HCT116 (cell line): ENCODE measurements at regions not wholly inside any gene's neighbourhood (a gene's known extent, or its start where the extent isn't known, plus 50 kb on each side); places are given as distances from the start of the nearest gene placed in this dataset.

ENCODE experiments used
- ATAC-seq: fragments of 200-7000 bp; cut with Tn5 transposase; 2 replicates; pipeline ENCODE4 v1.9.1; 2020; ENCODE audit warnings: mild to moderate bottlenecking, moderate library complexity
- BruUV-seq: library from RNA; stranded (reverse); fragments of 400-500 nt; replicated peaks from 2 replicates; lab custom pipeline; 2021; lab: Mats Ljungman, UMichigan
- CTCF ChIA-PET: fragments of 300-600 bp; sonication (Branson Sonifier 250); formaldehyde crosslinking; loops from one replicate; lab custom pipeline; 2021; ENCODE audit warnings: antibody characterized with exemption; lab: Charles Lee
- POLR2A ChIA-PET: fragments of 300-600, 350-600 bp; sonication (Branson Sonifier 250); formaldehyde crosslinking; loops from one replicate; lab custom pipeline; 2021; ENCODE audit warnings: antibody characterized with exemption; lab: Charles Lee
- RAD21 ChIA-PET, 2 experiments: fragments of 300-600 bp; sonication (Branson Sonifier 250); formaldehyde crosslinking; loops; one replicate each; lab custom pipeline; 2023; ENCODE audit warnings: low total read pairs in 2 of 2; ENCODE audit not compliant: uncharacterized antibody in 2 of 2, unreplicated experiment in 2 of 2, low non-redundant PET in 1 of 2; lab: Charles Lee
- DNase-seq: peaks from one replicate; pipeline ENCODE4 v3.0.0-alpha.2; 2010; ENCODE audit warnings: low read depth, low spot score
- H2AFZ ChIP-seq: fragments of 200-600 bp; shearing (Covaris generic), sonication (generic); 2 replicates; pipeline ENCODE4 v1.6.1; 2017; ENCODE audit warnings: low read depth, mixed run types, mixed read lengths, antibody characterized with exemption, low read length; ENCODE audit not compliant: poor library complexity, severe bottlenecking
- H3K27ac ChIP-seq: 2 replicates; pipeline ENCODE4 v1.5.1; 2012; ENCODE audit warnings: low read depth, low read length
- H3K27me3 ChIP-seq: fragments of 200-600 bp; sonication (generic); 2 replicates; pipeline ENCODE4 v1.6.1; 2016; ENCODE audit warnings: mixed run types, low read length, mixed read lengths; ENCODE audit not compliant: insufficient read depth
- H3K36me3 ChIP-seq, 2 experiments: fragments of 200-500 bp in 1 of 2; fragments of 200-600 bp in 1 of 2; sonication (Bioruptor generic) in 1 of 2; sonication (generic) in 1 of 2; 2 replicates each; pipeline versions ENCODE4 v1.5.1 to v1.6.1; 2014 to 2016; ENCODE audit warnings: low read length in 2 of 2, inconsistent platforms in 1 of 2, mixed read lengths in 1 of 2, mixed run types in 1 of 2; ENCODE audit not compliant: insufficient read depth in 2 of 2, control insufficient read depth in 1 of 2
- H3K4me1 ChIP-seq, 2 experiments: fragments of 200-600 bp in 1 of 2; sonication (generic) in 1 of 2; 2 replicates each; pipeline versions ENCODE4 v1.5.1 to v1.6.1; 2012 to 2017; ENCODE audit warnings: low read length in 2 of 2, inconsistent platforms in 1 of 2, mild to moderate bottlenecking in 1 of 2, mixed read lengths in 1 of 2, mixed run types in 1 of 2, moderate library complexity in 1 of 2; ENCODE audit not compliant: insufficient read depth in 2 of 2, control insufficient read depth in 1 of 2
- H3K4me2 ChIP-seq: fragments of 200-600 bp; sonication (generic); 2 replicates; pipeline ENCODE4 v1.6.1; 2017; ENCODE audit warnings: mixed run types, low read length, mixed read lengths
- H3K4me3 ChIP-seq, 2 experiments: fragments of 200-600 bp in 1 of 2; sonication (generic) in 1 of 2; replicated peaks in 1 of 2; 2 replicates each; pipeline ENCODE4 v1.5.1; 2011 to 2016; ENCODE audit warnings: low read length in 2 of 2, control low read depth in 1 of 2, low read depth in 1 of 2, mild to moderate bottlenecking in 1 of 2, mixed read lengths in 1 of 2, mixed run types in 1 of 2
- H3K79me2 ChIP-seq: fragments of 200-600 bp; sonication (generic); 2 replicates; pipeline ENCODE4 v1.6.1; 2017; ENCODE audit warnings: mild to moderate bottlenecking, mixed run types, low read length, moderate library complexity, mixed read lengths; ENCODE audit not compliant: insufficient read depth
- H3K9ac ChIP-seq: fragments of 200-600 bp; sonication (generic); 2 replicates; pipeline ENCODE4 v1.6.1; 2016; ENCODE audit warnings: low read length, mixed read lengths
- H3K9me2 ChIP-seq: fragments of 200-600 bp; sonication (generic), shearing (Covaris generic); 2 replicates; pipeline ENCODE4 v1.6.1; 2017; ENCODE audit warnings: mixed run types, mild to moderate bottlenecking, moderate library complexity; ENCODE audit not compliant: insufficient read depth
- H3K9me3 ChIP-seq, 2 experiments: fragments of 200-500 bp in 1 of 2; fragments of 200-600 bp in 1 of 2; sonication (Bioruptor generic) in 1 of 2; sonication (generic) in 1 of 2; 2 replicates each; pipeline ENCODE4 v1.6.1; 2014 to 2017; ENCODE audit warnings: low read length in 2 of 2, mixed read lengths in 2 of 2, inconsistent platforms in 1 of 2, low read depth in 1 of 2, mild to moderate bottlenecking in 1 of 2, mixed run types in 1 of 2, moderate library complexity in 1 of 2; ENCODE audit not compliant: control insufficient read depth in 1 of 2, insufficient read depth in 1 of 2
- H4K20me1 ChIP-seq: fragments of 200-600 bp; sonication (generic), shearing (Covaris generic); 2 replicates; pipeline ENCODE4 v1.6.1; 2017; ENCODE audit warnings: mixed run types, mild to moderate bottlenecking, moderate library complexity; ENCODE audit not compliant: insufficient read depth
- CBX3 ChIP-seq: IDR thresholded peaks from 2 replicates; pipeline ENCODE4 v1.6.1; 2012; ENCODE audit warnings: low read depth
- CEBPB ChIP-seq: IDR thresholded peaks from 2 replicates; pipeline ENCODE4 v1.6.1; 2012; ENCODE audit warnings: low read depth
- CTCF ChIP-seq, 3 experiments: fragments of 200-600 bp in 1 of 3; sonication (generic) in 1 of 3; IDR thresholded peaks in 2 of 3; conservative IDR thresholded peaks in 1 of 3; 2 replicates each; pipeline ENCODE4 v1.5.1; 2012 to 2017; ENCODE audit warnings: low read depth in 2 of 3, low read length in 2 of 3, antibody characterized with exemption in 1 of 3, borderline replicate concordance in 1 of 3, control low read depth in 1 of 3, mild to moderate bottlenecking in 1 of 3, mixed read lengths in 1 of 3, mixed run types in 1 of 3, moderate library complexity in 1 of 3; ENCODE audit not compliant: insufficient read depth in 1 of 3
- EGR1 ChIP-seq: IDR thresholded peaks from 2 replicates; pipeline ENCODE4 v1.6.1; 2012; ENCODE audit warnings: low read depth
- ELF1 ChIP-seq: IDR thresholded peaks from 2 replicates; pipeline ENCODE4 v1.6.1; 2012; ENCODE audit warnings: low read depth, borderline replicate concordance
- EZH2 ChIP-seq: fragments of 200-600 bp; sonication (generic); IDR thresholded peaks from 2 replicates; pipeline ENCODE4 v1.6.1; 2017; ENCODE audit warnings: antibody characterized with exemption, mixed run types
- JUND ChIP-seq: IDR thresholded peaks from 2 replicates; pipeline ENCODE4 v1.6.1; 2012
- RAD21 ChIP-seq: IDR thresholded peaks from 2 replicates; pipeline ENCODE4 v1.6.1; 2012; ENCODE audit warnings: low read depth, mild to moderate bottlenecking
- REST ChIP-seq: IDR thresholded peaks from 2 replicates; pipeline ENCODE4 v1.6.1; 2012; ENCODE audit warnings: low read depth
- SIN3A ChIP-seq: IDR thresholded peaks from 2 replicates; pipeline ENCODE4 v1.6.1; 2012; ENCODE audit warnings: low read depth
- SP1 ChIP-seq: IDR thresholded peaks from 2 replicates; pipeline ENCODE4 v1.6.1; 2012; ENCODE audit warnings: low read depth
- YY1 ChIP-seq: IDR thresholded peaks from 2 replicates; pipeline ENCODE4 v1.6.1; 2011; ENCODE audit warnings: low read length, low read depth, moderate library complexity, mild to moderate bottlenecking; ENCODE audit not compliant: insufficient replicate concordance; ENCODE audit errors: extremely low read depth
- ZBTB33 ChIP-seq: IDR thresholded peaks from 2 replicates; pipeline ENCODE4 v1.6.1; 2011; ENCODE audit warnings: mild to moderate bottlenecking, low read length, moderate library complexity; ENCODE audit not compliant: insufficient replicate concordance; ENCODE audit errors: extremely low read depth
- ZNF274 ChIP-seq: fragments of 200-500 bp; sonication (Bioruptor generic); IDR thresholded peaks from 2 replicates; pipeline ENCODE4 v1.6.1; 2014; ENCODE audit warnings: mild to moderate bottlenecking, low read depth, low read length, inconsistent platforms
- intact Hi-C: fragments of 100-400 bp; cut with micrococcal nuclease; formaldehyde crosslinking; loops from 2 replicates; pipeline ENCODE4 v1.10.0; 2022

- no peak for TF ChIP-seq REST
- no peak for TF ChIP-seq EGR1
- no peak for TF ChIP-seq YY1
- no peak for TF ChIP-seq EZH2
- TF ChIP-seq, all 23 proteins: peak for 0
- no peaks in the 10 kb centered on the region for H3K79me2 ChIP-seq
- H4K20me1 ChIP-seq, result no peaks in the 10 kb centered on the region
- ATAC-seq (no peak), DNase-seq (no peak)
- no TSS peak for BruUV-seq
- no peak overlapping the region for H3K9ac ChIP-seq
- no peak overlapping the region for H3K4me2 ChIP-seq
- no peaks in the 10 kb centered on the region for H3K4me1 ChIP-seq
- H3K36me3 ChIP-seq, result no peaks in the 10 kb centered on the region
- H3K27me3 ChIP-seq, result no peaks in the 10 kb centered on the region
- no peaks in the 10 kb centered on the region for H3K9me3 ChIP-seq
- ChIA-PET RAD21 (no interaction called here), CTCF (no interaction called here), POLR2A (no interaction called here)
- no peak overlapping the region for H3K4me3 ChIP-seq
- no peak overlapping the region for H2AFZ ChIP-seq
- no peak overlapping the region for H3K27ac ChIP-seq
- intact Hi-C loops, result no loop called here
- no peaks in the 10 kb centered on the region for H3K9me2 ChIP-seq
Measured at GRCh38 chr2:228519561-228519960, 338.1 kb upstream of the SPHKAP start.

- H3K79me2 ChIP-seq, result no peaks in the 10 kb centered on the region
- RAD21 ChIA-PET, result no interaction called here
- H3K9me2 ChIP-seq, result no peaks in the 10 kb centered on the region
- no peaks in the 10 kb centered on the region for H3K9me3 ChIP-seq
- H4K20me1 ChIP-seq, result no peaks in the 10 kb centered on the region
- BruUV-seq, result no TSS peak
- H3K36me3 ChIP-seq, result no peaks in the 10 kb centered on the region
- DNase-seq, result no peak
- no peak overlapping the region for H2AFZ ChIP-seq
- H3K4me3 ChIP-seq, result no peak overlapping the region
- H3K9ac ChIP-seq, result no peak overlapping the region
- intact Hi-C loops, result no loop called here
- ATAC-seq, result no peak
- no peak overlapping the region for H3K4me2 ChIP-seq
- H3K27ac ChIP-seq, result no peak overlapping the region
- POLR2A ChIA-PET, result no interaction called here
- CTCF ChIA-PET, result no interaction called here
- no peaks in the 10 kb centered on the region for H3K27me3 ChIP-seq
- no peaks in the 10 kb centered on the region for H3K4me1 ChIP-seq
- no peak for TF ChIP-seq ZBTB33
- no peak for TF ChIP-seq CBX3
- no peak for TF ChIP-seq SIN3A
- TF ChIP-seq CEBPB, result no peak
- TF ChIP-seq RAD21, result no peak
- no peak for TF ChIP-seq ZNF274
- TF ChIP-seq JUND, result no peak
- TF ChIP-seq ELF1, result no peak
- no peak for TF ChIP-seq CTCF (IDR thresholded peaks at IDR 0.05 in 2 of 3, conservative IDR thresholded peaks at IDR 0.05 in 1 of 3; ENCODE audit: borderline replicate concordance in 1 of 3, insufficient read depth in 1 of 3, low read depth in 2 of 3, low read length in 2 of 3)
- no peak for TF ChIP-seq SP1
- no peak for TF ChIP-seq EGR1
Measured at GRCh38 chr2:228516019-228516418, 334.5 kb upstream of the SPHKAP start.
